HG02938 (cell line): ENCODE measurements at regions not wholly inside any gene's neighbourhood (a gene's known extent, or its start where the extent isn't known, plus 50 kb on each side); places are given as distances from the start of the nearest gene placed in this dataset.

Experiments
- ATAC-seq: cut with Tn5 transposase; IDR thresholded peaks from one replicate; pipeline ENCODE4 v1.9.1; 2021; ENCODE audit warnings: mild to moderate bottlenecking, moderate library complexity; ENCODE audit not compliant: unreplicated experiment

DNA sequence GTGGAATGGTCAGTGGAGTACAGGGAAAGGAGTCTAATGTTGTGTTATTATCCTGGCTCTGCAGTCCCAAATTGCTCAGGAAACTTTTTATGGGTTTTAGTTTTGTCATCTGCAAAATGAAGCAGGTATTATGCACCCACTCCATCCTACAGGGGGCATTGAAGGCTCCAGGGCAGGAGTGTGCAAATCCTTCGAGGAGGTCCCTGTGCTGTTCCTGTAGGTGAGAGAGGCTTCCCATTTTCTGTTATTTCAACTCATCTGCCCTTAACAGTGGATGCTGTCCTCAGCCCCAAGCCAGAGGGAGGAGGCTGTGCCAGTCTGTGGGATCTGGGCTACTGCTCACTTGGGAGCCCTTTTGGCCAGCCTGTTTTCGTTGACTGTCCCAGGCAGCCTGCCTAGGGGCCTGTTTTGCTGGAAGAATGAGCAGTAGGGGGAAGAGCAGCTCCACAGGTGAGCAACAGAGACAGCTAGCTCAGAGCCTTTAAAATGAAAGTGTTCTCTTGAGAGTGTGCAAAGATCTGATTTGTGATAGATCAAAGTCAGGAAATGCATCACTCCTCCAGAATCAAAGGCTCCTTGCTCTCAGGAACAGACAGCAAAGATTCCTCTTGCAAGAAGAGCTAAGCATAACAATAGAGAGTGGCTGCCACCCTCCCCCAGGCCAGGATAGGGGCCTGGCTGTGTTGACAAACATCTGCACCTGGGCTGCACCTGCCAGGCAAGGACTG lies 317.6 kb upstream of the PROX1 start:
- no peak for ATAC-seq

GRCh38 chr1:213670692-213671023 lies 317.1 kb upstream of the PROX1 start:
- ATAC-seq = no peak

- ATAC-seq = no peak
These were observed 312.7 kb upstream of the PROX1 start for GRCh38 chr1:213675043-213675442.

- ATAC-seq = no peak
These were observed 311.0 kb upstream of the PROX1 start for GRCh38 chr1:213676736-213677135.

DNA sequence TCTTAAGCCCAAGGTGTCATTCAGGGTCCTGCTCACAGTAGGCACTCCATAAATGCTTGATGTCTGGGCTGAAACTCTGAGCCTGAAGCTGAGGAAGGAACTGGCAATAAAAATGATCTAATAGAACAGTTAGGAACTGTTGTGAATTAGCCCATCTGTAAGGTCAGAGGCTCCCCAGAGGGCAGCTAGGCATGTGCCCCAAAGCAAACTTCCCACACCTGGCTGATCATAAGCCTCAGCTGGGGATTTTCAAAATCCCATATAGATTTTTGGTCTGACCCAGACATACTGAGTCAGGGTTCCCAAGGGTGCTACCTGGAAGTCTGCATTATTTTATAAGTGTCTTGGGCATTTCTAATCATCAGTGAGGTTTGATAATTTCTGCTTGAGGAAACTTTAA lies 309.4 kb upstream of the PROX1 start:
- ATAC-seq = no peak

GRCh38 chr1:213678753-213679152 lies 309.0 kb upstream of the PROX1 start:
- no peak for ATAC-seq

- no peak for ATAC-seq
These were observed 308.6 kb upstream of the PROX1 start for GRCh38 chr1:213679153-213679552.

- no peak for ATAC-seq
These were observed 307.0 kb upstream of the PROX1 start for GRCh38 chr1:213680677-213681325.

GRCh38 chr1:213681788-213682340 lies 305.9 kb upstream of the PROX1 start:
- ATAC-seq = no peak

- ATAC-seq = no peak
These were observed 304.2 kb upstream of the PROX1 start for GRCh38 chr1:213683529-213683928.

DNA sequence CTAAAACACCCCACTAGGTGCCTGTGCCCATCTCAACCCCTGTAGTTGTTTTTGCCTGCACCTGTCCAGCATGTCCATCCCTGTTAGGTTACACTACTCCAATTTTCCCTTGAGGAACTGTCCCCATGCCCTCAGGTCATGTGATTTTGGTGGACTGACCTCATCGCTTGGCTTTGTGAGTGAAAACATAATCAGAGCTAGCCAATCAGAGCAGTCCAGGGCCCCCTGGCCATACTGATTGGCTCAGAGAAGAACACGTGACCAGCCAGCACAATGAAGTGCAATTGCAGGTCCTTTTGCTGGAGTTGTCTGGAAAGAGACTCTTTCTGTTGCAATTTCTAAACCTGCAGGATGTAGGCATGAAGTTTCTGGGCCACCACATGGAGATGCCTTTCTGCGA lies 303.3 kb upstream of the PROX1 start:
- ATAC-seq = no peak

DNA sequence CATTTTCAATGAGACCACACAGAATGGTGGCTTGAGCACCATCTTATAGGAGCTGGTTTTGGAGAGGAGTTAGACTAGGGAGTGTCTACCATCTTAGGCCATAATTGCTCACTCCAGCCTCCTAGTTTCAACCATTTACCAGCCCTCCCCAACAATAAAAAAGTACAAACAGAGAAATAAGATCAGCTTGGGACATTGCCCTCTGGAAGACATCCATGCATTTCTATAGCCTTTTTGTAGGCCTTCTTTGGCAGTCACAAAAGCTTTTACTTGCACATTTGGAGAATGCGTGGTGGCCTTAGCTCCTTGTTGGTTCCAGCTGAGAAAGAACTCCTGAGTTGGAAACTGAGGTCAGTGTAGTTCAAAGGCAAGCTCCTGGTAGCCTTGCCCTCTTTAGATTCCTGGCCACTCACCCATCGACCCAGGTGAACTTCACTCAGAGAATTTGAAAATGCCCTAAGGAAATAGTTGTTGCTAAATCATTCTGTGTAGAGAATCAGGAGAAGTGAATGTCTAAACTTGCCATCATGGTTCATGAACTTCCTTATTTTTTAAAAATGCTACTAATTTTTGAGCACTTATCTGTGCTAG lies 301.7 kb upstream of the PROX1 start:
- no peak for ATAC-seq

GRCh38 chr1:213686983-213687382 lies 300.8 kb upstream of the PROX1 start:
- no peak for ATAC-seq

DNA sequence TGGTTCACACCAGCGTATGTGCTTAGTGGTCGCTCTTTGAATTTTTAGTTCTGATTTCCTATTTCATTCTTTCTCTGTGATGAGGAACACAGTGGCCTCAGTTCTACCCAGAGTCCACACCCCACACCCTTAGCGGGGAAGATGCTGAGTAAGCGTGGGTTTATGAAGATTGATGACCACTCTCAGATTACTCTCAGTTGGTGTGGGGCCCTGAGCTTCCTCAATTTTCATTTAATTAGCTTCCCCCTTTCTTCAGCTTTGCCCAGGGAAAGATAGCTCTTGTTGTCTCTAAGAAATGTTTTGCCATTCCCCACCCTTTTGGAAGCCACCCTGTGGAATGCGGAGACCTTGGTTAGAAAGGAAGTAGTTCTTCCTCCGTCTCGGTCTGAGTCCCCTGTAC lies 299.9 kb upstream of the PROX1 start:
- ATAC-seq = no peak

DNA sequence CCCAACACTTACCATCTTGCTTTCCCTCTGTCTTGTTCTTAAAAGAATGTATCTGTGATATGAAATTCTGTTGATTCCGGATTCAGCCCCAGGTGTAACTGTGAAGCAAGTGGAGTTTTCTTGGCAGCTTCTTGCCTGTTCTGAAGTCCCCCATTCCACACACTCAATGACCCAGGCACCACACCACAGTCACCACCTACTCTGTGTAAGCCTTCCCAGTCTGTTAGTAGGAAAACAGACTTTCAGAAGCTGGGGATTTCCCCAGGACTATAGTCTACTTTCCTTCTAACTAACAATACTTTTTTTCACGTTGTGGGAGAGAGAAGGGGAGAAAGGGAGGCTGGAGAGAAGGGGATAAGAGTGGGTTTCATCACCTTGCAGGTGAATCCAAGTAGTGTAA lies 299.1 kb upstream of the PROX1 start:
- no peak for ATAC-seq

- ATAC-seq = no peak
These were observed 298.5 kb upstream of the PROX1 start for GRCh38 chr1:213689260-213689659.

DNA sequence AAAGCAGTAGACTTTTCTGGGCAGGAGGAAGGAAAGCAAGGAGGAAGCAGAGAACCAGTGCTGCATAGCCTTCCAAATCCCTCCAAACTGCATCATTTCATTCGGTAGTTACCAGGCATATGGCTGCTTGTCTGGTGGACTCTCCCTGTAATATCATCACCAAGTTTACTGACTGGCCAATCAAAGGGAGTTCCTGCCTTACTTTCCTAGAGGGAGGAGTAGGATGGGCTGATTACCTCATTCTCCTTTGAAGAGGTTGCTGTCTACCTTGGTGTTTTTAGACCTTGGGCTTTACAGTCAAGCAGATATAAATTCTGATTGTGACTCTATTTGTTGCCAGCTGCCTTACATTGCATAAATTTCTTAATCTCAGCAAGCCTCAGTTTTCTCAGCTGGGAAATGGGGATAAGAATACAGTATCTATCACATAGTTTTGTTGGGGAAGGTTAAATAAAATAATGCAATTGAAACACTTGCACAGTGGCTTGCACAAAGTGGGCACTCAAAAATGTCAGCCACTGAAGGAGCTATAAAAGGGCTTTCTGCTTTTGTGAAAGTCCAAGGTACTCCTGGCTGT lies 297.3 kb upstream of the PROX1 start:
- ATAC-seq = no peak

DNA sequence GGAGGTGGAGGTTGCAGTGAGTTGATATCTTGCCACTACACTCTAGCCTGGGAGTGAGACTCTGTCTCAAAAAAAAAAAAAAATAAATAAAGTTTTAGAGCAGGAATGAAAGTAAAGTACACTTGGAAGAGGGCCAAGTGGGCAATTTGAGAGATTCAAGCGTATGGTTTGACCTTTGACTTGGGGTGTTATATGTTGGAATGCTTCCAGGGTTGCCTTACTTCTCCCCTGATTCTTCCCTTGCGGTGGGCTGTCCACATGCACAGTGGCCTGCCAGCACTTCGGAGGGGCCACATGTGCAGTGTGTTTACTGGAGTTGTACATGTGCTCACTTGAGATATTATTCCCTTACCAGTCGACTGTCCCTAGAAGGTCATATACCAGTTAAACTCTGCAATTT lies 295.5 kb upstream of the PROX1 start:
- no peak for ATAC-seq

DNA sequence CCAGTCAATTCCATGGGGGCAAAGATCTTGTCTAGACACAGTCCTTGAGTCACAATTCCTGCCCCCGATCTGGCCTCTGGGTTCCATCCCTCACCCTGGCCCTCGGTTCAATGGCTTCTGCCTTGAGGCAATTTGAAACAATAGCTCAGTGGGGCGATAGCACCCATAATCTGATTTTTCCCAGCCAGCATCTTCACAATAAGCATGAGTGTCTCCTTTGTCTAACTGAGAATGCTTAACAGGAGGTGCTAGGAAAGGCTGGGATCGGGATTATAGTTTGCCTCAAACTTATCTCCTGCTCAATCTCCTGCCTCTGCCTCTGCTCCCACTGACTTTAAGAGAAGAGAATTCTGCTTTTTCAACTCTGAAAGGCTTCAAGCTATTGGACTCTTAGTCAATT lies 293.9 kb upstream of the PROX1 start:
- ATAC-seq = no peak

- ATAC-seq = no peak
These were observed 290.5 kb upstream of the PROX1 start for GRCh38 chr1:213697192-213697802.

- ATAC-seq = no peak
These were observed 289.6 kb upstream of the PROX1 start for GRCh38 chr1:213698092-213698702.
